ENCODE measurements at regions not wholly inside any gene's neighbourhood (a gene's known extent, or its start where the extent isn't known, plus 50 kb on each side); places are given as distances from the start of the nearest gene placed in this dataset.
"Not testable (repeated sequence)": the region's sequence is repeated elsewhere in the genome, so short reads cannot be mapped to it uniquely, and the experiment has no call there.

DNA sequence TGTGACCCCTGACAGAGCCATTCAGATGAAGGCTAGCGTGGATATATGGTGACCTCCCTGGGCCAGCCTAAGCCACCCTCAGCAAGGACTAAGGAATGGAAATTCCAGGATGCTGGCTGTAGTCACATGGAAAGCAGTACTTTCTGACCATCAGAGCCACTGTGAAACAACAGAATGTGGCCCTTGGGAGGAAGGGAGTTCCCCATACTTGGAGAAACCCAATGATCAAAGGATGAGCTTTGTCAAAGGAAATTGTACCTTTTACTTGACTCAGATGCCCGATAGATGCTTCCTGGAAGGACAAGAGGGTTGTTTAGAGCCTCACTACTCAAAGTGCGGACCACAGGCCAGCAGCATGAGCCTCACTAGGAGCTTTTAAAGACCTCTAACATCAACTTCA, 484.5 kb upstream of the PROK2 start:
- Mint-ChIP-seq H3K4me3 (peak overlapping the region; percentile 55 to 68), H3K27ac (peak overlapping the region; percentile 74), H3K4me1 (ENCODE audit: low read depth) (peaks cover 94% of the 10 kb centered on the region), H3K36me3 (ENCODE audit: insufficient read depth in 2 of 2) (peaks cover 2 to 5% of the 10 kb centered on the region in 2 donors), H3K9me3 (peaks cover 2 to 3% of the 10 kb centered on the region in 2 donors), H3K27me3 (ENCODE audit: low read depth) (peaks cover 5% of the 10 kb centered on the region)
- ATAC-seq (replicated peaks in 1 of 2) = no peak
- DNase-seq = no peak

DNA sequence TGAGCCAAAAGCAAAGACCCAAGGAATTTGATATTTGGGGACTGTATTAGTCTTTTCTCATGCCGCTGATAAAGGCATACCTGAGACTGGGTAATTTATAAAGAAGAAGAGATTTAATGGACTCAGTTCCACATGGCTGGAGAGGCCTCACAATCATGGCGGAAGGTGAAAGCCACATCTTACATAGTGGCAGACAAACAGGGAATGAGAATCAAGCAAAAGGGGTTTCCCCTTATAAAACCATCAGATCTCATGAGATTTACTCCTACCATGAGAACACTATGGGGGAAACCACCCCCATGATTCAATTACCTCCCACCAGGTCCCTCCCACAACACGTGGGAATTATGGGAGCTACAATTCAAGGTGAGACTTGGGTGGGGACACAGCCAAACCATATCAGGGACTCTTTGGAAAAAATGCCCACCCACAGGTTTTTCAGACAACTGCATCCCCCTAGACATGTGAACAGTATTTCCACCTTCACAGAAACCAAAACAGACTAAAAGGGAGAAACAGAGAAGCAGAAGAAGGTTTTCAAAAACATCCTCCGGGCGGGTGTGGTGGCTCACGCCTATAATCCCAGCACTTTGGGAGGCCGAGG, 482.1 kb upstream of the PROK2 start:
- H3K36me3 Mint-ChIP-seq (ENCODE audit: insufficient read depth in 2 of 2); ATAC-seq (replicated peaks in 1 of 2); H3K9me3 Mint-ChIP-seq; H3K4me3 Mint-ChIP-seq; H3K27ac Mint-ChIP-seq; H3K27me3 Mint-ChIP-seq (ENCODE audit: low read depth); DNase-seq: not testable (repeated sequence)
- H3K4me1 Mint-ChIP-seq (ENCODE audit: low read depth) = peaks cover 81% of the 10 kb centered on the region

DNA sequence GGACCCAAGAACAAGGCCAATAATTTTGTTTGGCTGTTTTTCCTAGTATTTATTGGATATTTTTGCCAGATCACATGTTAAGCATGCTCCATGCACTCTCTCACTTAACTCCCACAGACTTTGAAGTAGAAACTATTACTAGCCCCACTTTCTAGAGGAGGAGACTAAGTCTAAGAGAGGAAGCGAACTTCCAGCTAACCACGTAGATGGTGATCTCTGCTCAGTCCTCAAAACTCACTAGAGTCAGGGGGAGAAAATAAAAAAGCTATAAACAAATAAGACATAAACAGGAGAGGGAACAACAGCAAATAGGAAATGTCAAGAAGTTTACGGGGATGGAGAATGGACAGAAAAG, 481.0 kb upstream of the PROK2 start:
- peaks cover 2 to 5% of the 10 kb centered on the region in 2 donors for H3K36me3 Mint-ChIP-seq (ENCODE audit: insufficient read depth in 2 of 2)
- H3K4me3 Mint-ChIP-seq = peak overlapping the region; percentile 27 to 69
- H3K4me1 Mint-ChIP-seq (ENCODE audit: low read depth) = peaks cover 83% of the 10 kb centered on the region
- ATAC-seq (replicated peaks in 1 of 2) = peak; percentile 22
- peaks cover 2 to 3% of the 10 kb centered on the region in 2 donors for H3K9me3 Mint-ChIP-seq
- no peak overlapping the region for H3K27ac Mint-ChIP-seq
- no peak for DNase-seq
- H3K27me3 Mint-ChIP-seq (ENCODE audit: low read depth) = peaks cover 7% of the 10 kb centered on the region

DNA sequence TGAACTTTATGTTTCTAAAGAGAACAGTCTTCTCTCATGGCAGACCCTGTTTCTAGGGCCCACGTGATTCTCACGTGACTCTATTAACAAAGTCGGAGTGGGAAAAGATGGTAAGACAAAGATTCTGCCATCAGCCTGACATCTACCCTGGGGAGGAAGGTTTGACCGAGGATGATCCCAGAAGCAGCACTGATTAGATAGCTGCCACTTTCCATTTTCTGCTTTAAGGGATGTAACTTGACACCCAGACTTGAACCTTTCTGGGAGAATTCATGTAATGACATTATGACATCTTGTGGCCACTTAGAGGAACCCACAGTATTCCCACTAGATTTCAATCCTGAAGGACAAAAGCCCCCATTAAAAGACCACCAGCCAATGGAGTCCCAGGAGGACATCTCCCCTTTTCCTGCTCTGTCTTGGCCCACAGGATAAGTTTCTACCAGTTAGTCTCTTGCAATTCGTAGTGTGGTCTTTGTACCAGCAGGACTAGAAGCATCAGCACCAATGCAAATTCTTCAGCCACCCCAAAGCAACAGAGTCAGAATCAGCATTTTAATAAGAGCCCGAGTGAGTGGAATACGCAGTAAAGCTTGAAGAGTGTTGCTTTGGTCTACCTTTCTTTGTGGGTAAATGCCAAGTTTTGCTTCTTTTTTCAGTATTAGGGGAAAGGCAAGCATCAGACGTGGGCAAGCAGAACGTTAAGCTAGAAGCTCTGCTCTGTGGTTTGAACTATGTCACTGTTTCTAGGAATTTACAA, 480.5 kb upstream of the PROK2 start:
- peaks cover 2 to 5% of the 10 kb centered on the region in 2 donors for H3K36me3 Mint-ChIP-seq (ENCODE audit: insufficient read depth in 2 of 2)
- H3K4me3 Mint-ChIP-seq = peak overlapping the region; percentile 27 to 69
- ATAC-seq (replicated peaks in 1 of 2) (peak; percentile 54 to 71), DNase-seq (no peak)
- H3K27me3 Mint-ChIP-seq (ENCODE audit: low read depth) = peaks cover 7% of the 10 kb centered on the region
- H3K9me3 Mint-ChIP-seq = peaks cover 2 to 3% of the 10 kb centered on the region in 2 donors
- H3K27ac Mint-ChIP-seq = no peak overlapping the region
- H3K4me1 Mint-ChIP-seq (ENCODE audit: low read depth) = peaks cover 83% of the 10 kb centered on the region

DNA sequence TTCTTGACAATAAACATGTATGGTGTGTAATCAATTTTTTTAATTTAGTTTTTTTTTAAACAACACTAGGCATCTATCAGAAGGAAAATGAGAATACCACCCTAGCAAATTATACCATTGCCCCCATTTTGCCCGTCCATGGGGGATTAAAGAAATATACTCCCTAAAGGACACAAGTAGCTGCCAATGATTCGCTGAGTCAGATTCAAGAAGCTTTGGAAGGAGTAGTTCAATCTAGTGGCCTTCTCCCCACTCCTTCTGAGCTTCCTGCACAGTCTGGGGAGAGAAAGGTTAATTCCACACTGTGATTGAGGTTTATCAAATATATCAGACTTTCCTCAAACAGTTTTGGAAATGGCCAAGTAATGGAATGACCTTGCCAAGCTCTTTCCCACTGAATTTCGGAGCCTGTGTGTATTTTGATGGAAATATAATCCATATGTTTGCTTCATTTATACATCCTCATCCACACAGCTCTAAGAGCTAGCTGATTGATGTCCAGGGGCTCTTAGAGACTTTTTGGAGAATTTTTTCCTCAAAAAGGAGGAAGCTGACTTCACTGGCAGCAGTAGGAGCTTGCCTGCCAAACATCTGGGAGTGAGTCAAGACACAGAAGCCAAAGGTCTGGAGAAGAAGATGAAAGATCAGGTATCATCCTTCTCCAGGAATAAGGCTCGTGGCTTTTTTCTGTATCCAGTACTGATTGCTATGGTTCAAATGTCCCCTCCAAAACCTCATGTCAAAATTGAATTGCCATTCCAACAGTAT, 478.5 kb upstream of the PROK2 start:
- ATAC-seq (replicated peaks in 1 of 2) (no peak), DNase-seq (no peak)
- Mint-ChIP-seq H3K36me3 (ENCODE audit: insufficient read depth in 2 of 2) (peaks cover 2 to 6% of the 10 kb centered on the region in 2 donors), H3K27me3 (ENCODE audit: low read depth) (peaks cover 7% of the 10 kb centered on the region), H3K27ac (no peak overlapping the region), H3K9me3 (peaks cover 2 to 4% of the 10 kb centered on the region in 2 donors), H3K4me1 (ENCODE audit: low read depth) (peaks cover 83% of the 10 kb centered on the region), H3K4me3 (no peak overlapping the region)

DNA sequence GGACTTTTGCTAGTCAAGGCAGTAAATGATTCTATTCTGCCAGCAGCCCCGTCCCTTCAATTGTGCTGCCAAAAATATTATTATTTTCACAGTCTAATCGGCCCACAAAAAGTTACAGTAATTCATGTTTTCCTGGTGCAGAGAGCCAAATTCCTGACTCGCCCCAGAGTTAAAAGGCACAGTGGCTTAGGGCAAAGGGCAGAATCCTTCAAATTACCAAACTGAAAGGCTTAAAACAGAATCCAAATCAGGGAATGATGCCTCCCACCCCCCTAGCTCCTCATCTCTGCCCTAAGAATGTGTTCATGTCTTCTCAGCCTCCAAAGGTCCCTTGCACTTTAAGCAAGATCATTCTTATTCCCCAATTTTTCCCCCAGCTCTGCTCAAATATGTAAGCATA, 477.8 kb upstream of the PROK2 start:
- no peak for ATAC-seq (replicated peaks in 1 of 2)
- no peak overlapping the region for H3K27ac Mint-ChIP-seq
- peaks cover 83% of the 10 kb centered on the region for H3K4me1 Mint-ChIP-seq (ENCODE audit: low read depth)
- peaks cover 3 to 9% of the 10 kb centered on the region in 2 donors for H3K36me3 Mint-ChIP-seq (ENCODE audit: insufficient read depth in 2 of 2)
- H3K27me3 Mint-ChIP-seq (ENCODE audit: low read depth) = peaks cover 7% of the 10 kb centered on the region
- no peak for DNase-seq
- H3K9me3 Mint-ChIP-seq = peaks cover 2 to 7% of the 10 kb centered on the region in 2 donors
- H3K4me3 Mint-ChIP-seq = no peak overlapping the region

DNA sequence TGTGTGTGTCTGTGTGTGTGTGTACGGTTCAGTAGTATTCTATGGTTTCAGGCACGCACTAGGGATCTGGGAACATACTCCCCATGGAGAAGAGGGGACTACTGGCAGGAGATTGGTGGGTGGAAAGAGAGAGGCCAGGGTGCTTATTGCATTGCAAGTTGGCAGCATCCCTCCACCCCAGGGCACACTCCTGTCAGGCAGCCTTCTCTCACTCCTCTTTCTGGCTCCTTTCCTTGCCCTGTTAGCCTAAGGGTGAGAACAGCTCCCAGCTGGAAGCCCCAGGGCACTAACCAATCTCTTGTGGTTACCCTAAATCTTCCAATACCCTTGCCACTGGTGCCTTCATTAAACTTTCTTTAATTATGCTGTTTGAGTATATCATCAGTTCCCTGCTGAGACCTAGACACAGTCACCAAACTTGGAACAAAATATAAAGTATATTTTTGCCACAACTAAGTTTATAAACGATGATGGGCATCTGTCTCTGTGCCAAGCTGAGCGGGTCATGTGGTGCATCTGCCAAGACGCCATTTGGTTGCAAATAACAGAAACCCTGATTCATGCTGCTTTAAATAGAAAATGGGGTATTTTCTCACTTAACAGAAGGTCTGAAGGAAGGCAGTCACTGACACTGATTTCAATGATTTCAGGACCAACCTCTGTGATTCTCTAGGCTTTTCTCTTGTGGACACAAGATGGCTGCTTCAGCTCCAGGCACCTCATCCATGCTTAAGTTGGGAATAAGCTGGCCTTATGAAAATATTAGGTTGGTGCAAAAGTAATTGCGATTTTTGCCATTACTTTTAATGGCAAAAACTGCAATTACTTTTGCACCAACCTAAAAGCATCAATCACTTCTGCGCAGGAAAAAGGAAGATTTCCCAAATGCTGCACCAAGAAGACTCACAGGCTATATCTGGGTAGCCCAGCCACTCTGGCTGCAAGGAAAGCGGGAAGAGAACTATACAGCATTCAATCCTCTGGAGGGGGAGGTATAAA, 476.9 kb upstream of the PROK2 start:
- ATAC-seq (replicated peaks in 1 of 2) = no peak
- Mint-ChIP-seq H3K36me3 (ENCODE audit: insufficient read depth in 2 of 2) (peaks cover 1 to 11% of the 10 kb centered on the region in 2 donors), H3K27ac (peak overlapping the region; percentile 79), H3K4me1 (ENCODE audit: low read depth) (peaks cover 76% of the 10 kb centered on the region), H3K9me3 (peaks cover under 1 to 7% of the 10 kb centered on the region in 2 donors), H3K27me3 (ENCODE audit: low read depth) (peaks cover 7% of the 10 kb centered on the region), H3K4me3 (no peak overlapping the region)
- DNase-seq = no peak

DNA sequence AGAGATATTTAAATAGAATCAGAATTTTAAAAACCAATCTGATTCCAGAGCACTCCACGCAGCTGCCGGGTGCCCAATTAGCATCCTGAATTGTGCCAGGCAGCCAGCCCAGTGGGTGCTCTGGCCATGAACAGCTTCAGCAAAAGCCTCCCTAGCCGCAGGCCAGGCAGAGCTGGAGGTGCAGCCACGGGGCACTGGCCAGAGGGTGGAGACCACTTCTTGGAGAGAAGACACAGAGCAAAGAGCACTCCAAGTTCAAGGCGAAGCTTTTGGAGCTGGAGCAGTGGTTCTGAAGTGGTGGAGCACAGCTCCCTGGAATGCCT, 475.6 kb upstream of the PROK2 start:
- Mint-ChIP-seq H3K9me3 (peaks cover 0 to 5% of the 10 kb centered on the region in 2 donors), H3K27me3 (ENCODE audit: low read depth) (peaks cover 7% of the 10 kb centered on the region), H3K36me3 (ENCODE audit: insufficient read depth in 2 of 2) (peaks cover 1 to 9% of the 10 kb centered on the region in 2 donors), H3K4me1 (ENCODE audit: low read depth) (peaks cover 76% of the 10 kb centered on the region), H3K4me3 (peak overlapping the region; percentile 55 to 67), H3K27ac (peak overlapping the region; percentile 22)
- peak; percentile 1 to 3 for ATAC-seq (replicated peaks in 1 of 2)
- DNase-seq = no peak

DNA sequence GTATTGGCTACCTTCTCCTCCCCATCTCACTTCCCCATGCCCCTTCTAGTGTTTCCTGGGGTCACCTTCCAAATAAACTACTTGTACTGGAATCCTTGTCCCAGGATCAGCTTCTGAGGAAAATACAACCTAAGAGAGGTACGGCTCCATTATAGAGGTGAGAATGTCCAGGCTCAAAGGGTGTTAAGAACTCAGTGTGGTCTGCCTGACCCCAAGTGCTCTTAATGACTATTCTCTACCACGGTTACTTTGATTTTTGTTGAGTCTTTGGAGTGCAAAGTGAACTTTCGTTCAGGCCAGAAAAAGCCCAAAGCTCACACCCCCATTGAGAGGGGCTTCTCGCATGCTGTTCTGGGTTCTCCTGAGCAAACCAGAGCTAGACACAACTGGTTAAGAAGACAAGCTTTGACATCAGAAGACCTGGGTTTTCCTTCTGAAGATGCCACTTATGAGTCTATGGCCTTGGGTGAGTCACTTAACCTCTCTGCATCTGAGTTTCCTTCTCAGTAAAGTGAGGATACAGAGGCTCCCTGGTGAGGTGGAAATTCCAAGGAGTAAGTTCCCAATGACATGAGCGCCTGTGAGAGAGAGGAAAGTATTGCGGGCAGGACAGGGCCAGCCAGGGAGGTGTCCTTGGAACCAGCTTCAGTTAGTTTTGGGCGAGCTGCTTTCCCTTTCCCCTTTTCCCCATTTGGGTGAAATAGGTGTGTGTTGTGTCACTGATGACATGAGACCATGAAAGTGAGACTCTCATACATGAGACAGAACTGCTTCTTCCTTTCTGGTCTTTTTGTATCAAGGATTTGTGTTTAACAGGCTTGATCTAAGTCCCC, 475.0 kb upstream of the PROK2 start:
- ATAC-seq (replicated peaks in 1 of 2) = peak; percentile 92 to 95
- Mint-ChIP-seq H3K9me3 (peaks cover 0 to 5% of the 10 kb centered on the region in 2 donors), H3K36me3 (ENCODE audit: insufficient read depth in 2 of 2) (peaks cover 1 to 9% of the 10 kb centered on the region in 2 donors), H3K27ac (peak overlapping the region; percentile 22), H3K4me1 (ENCODE audit: low read depth) (peaks cover 71% of the 10 kb centered on the region), H3K27me3 (ENCODE audit: low read depth) (peaks cover 7% of the 10 kb centered on the region), H3K4me3 (peak overlapping the region; percentile 55 to 67)
- DNase-seq = peak; percentile 35 to 44

DNA sequence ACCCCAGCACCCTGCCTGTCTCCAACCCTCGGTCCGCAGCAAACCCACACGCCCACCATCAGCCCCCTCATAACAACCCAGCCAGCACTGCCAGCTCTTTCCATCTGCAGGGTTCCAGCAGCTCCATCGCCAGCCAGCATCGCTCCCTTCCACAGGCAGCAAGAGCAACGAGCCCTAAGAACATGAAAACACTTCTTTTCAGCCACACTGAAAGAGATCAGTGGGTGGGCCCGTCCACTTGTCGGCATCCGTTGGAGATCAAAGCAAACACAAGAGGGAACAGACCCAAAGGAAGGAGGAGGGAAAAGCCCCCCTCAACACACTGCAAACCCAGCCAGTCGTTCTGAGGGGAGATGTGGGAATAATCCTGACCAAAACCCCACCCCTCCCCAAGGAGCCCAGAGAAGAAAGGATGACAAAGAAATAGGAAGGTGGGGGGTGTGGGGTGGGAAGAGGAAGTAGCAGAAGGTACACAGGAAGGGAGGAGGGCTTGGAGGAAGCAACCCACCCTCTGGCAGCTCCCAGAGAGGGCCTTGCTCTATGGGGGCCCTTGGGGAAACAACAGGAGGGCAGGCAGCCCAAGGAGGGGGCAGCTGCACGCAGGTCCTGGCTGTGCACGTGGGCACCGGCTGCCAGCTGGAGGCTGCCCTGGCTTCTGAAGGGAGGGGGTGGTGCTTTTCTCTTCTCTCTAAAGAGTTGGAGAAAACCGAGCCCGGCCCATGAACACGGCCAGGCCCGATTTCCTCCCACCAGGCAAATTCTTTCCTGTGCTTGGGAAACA, 473.6 kb upstream of the PROK2 start:
- DNase-seq = no peak
- Mint-ChIP-seq H3K4me3 (peak overlapping the region in 1 of 2 donors; percentile 49), H3K27me3 (ENCODE audit: low read depth) (no peaks in the 10 kb centered on the region), H3K36me3 (ENCODE audit: insufficient read depth in 2 of 2) (peaks cover 1 to 9% of the 10 kb centered on the region in 2 donors), H3K4me1 (ENCODE audit: low read depth) (peaks cover 60% of the 10 kb centered on the region), H3K9me3 (peaks cover 0 to 5% of the 10 kb centered on the region in 2 donors), H3K27ac (no peak overlapping the region)
- ATAC-seq (replicated peaks in 1 of 2) = no peak

DNA sequence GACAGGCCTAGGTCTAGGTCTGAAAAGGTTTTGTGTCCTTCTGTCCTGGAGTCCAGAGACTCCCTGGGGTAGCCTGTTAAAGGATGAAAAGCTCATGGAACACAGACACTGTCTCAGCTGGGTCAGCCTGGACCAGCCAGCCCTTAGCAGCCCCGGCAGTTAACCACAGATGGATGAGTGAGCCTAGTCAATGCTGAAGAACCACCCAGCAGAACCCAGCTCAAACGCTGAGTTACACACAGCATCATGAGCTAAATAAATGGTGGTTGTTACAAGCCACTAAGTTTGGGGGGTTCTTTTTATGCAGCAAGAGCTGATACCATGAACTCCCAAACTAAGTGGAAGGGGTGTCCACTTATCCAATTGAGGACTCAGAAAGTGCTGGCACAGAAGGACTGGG, 472.8 kb upstream of the PROK2 start:
- Mint-ChIP-seq H3K27ac (no peak overlapping the region), H3K27me3 (ENCODE audit: low read depth) (no peaks in the 10 kb centered on the region), H3K4me1 (ENCODE audit: low read depth) (peaks cover 56% of the 10 kb centered on the region), H3K4me3 (no peak overlapping the region), H3K36me3 (ENCODE audit: insufficient read depth in 2 of 2) (peaks cover 1 to 9% of the 10 kb centered on the region in 2 donors), H3K9me3 (peaks cover 0 to 5% of the 10 kb centered on the region in 2 donors)
- DNase-seq (no peak), ATAC-seq (replicated peaks in 1 of 2) (no peak)
